Sciatic nerve (tissue), 2 donors: ENCODE measurements at regions not wholly inside any gene's neighbourhood (a gene's known extent, or its start where the extent isn't known, plus 50 kb on each side); places are given as distances from the start of the nearest gene placed in this dataset.

ENCODE experiments used
- ATAC-seq: fragments of 200-7000 bp; cut with Tn5 transposase; one replicate; pipeline ENCODE4 v1.9.1; 2020; ENCODE audit warnings: mild to moderate bottlenecking, moderate library complexity
- DNase-seq: peaks from one replicate; pipeline ENCODE4 v3.0.0-alpha.2; 2020; ENCODE audit warnings: low spot score
- intact Hi-C: fragments of 100-400 bp; cut with DNase I; formaldehyde crosslinking; loops from one replicate; pipeline ENCODE4 v1.14.2; 2022
- donor health status: DM: no; HTN: no; CAD: no.
- donor health status: DM: no; HTN: no; CAD: no.

DNA sequence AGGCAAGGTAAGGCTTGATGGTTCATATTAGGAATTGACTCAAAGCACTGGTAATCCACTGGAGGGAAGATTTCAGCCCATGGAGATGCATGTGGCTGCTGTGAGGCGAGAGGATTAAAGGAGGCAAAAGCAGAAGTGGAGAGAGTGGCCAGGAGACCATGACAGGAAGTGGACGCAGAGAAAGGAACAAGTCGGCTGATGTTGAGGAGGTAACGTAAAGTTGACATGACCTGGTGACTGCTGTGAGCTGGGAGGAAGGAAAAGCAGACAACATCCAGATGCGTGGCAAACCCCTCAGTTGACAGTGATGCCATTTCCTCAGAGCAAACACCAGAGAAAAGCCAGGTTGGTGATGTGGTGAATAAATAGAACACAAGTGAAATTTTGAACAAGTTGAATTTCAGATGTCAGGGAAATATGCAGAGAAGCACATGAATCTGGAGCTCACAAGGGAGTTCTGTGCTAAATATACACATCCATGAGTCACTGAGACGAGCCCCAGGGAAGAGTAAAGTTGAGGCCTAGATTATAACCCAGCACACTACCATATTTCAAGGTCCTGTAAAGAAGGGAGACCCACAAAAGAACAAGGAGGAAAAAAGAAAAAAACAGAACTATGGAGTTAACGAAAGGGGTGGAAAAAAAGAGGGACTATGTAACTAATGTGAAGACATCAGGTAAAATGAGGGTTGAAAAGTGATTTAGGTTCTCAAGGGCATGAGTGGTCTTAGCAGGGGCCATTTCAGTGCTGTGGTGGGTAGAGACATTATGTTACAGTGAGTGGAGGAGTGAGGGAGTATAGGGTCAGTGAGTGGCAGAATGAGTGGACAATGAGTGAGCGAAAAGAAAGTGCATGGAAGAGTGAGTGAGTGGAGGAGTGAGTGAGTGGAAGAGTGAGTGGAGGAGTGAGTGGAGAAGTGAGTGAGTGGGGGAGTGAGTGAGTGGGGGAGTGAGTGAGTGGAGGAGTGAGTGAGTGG is 61.6 kb upstream of the GZMB start:
- DNase-seq (no peak), ATAC-seq (peak; percentile 57)
- intact Hi-C loops, result no loop called here

DNA sequence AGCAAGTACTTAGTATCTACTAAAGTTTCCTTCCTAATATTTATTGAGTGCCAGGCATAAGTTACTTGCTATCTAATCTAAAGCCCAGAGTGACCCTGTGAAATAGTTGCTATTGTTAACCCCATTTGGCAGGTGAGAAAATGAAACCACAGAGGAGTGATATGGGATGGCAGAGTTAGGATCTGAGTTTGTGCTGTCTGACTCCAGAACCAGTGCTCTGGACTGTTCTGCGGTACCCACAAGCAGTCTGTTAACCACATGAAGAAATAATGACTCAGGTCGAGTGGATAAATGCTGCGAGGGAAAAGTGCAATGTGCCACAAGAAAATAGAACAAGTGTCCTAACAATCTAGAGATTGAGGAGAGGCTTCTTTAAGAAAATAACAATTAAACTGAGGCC is 60.7 kb upstream of the GZMB start:
- DNase-seq (no peak), ATAC-seq (no peak)
- intact Hi-C loops, result no loop called here

DNA sequence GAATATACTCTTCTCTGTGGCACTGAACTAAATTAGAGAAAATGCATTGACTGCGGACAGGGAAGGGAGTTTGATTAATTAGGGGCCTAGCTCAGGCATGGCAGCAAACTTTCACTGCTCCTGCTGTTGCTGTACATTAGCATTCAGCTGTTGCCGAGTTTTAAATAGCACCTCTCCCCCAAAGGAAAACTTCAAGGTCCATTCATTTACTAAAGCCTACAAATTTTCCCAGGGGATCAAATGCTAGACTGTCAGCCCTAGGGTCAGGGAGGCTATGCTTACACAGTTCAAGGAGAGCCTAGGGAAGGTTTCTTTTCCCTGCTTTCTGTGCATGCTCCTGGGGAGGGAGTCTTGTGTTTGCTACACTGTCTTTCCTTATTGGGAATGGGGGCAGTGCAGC is 60.0 kb upstream of the GZMB start:
- no peak for DNase-seq
- no peak for ATAC-seq
- intact Hi-C loops, result no loop called here

DNA sequence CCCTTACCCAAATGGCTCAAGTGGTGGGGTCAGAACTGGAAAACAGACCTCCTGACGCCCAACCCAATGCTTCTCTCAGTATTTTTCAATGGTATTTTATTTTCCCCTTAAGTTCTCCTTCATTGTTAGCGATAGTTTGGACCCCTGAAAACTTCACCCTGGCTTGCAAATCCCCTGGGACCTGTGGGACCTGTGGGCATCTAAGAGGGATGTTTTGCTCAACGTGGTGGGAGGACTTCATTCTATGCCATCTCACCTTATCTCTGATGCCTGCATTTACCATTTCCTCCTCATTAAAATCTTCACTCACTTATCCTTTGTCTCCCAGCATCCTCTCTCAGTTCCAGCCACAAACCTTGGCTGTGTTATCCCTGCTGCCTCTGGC is 59.4 kb upstream of the GZMB start:
- DNase-seq (no peak), ATAC-seq (no peak)
- intact Hi-C loops, result no loop called here

DNA sequence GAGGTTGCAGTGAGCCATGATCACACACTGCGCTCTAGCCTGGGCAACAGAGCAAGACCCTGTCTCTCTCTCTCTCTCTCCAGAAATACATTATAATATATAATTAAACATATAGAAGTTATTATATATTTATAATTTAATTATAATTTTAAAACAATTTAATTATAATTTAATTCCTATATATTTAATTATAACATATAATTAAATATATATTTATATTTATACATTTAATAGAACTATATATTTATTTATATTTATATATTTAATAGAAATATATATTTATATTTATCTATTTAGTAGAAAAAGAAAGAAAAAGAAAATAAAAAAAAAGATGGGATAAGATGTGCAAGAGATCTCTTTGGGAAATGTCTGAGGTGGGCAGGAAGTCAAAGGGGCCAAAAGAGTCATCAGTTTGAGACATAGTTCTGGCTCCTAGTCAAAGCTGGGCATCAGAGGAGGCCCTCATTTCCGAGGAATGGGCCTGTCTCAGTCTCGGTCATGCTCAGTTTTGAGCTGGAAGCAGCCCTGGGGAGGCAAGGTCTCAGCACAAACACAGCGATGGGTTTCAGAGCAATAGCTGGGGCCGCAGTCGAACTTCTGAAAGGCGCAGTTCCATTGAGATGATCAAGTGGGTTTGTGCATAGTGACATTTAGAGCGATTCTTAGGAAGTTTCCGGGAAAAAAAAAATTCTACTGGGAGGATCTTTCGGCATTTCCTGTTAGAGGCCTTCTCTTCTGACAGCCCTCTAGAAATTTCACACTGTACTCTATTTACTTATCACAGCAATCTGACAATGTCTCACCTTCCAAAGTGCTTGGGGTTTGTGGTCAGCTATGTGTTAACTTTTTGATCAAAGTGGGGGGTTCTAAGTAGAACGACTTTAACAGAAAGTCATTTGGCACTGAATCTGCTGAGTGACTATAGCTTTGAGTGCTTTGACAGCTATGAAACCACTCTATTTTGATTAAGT is 58.7 kb upstream of the GZMB start:
- ATAC-seq (no peak), DNase-seq (no peak)
- intact Hi-C loops, result no loop called here

DNA sequence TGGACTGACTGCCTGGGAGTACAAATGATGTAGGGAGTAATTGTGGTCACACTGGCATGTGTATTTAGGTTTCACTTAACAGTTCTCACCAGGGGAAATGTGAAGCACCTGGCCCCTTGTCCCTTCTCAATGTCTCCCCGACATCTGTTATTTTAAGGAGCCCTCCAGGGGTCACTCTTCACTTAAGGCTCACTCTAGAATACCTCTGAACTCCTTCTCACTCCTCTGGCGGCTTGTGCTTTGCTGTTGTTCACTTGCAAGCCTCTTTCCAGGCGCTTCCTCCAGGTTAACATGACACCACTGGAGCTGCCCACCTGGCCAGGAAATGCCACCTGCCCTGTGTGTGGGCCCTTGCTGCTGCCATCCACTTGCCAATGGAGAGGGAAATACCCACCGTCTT is 56.5 kb upstream of the GZMB start:
- no peak for ATAC-seq
- no peak for DNase-seq
- intact Hi-C loops, result no loop called here

DNA sequence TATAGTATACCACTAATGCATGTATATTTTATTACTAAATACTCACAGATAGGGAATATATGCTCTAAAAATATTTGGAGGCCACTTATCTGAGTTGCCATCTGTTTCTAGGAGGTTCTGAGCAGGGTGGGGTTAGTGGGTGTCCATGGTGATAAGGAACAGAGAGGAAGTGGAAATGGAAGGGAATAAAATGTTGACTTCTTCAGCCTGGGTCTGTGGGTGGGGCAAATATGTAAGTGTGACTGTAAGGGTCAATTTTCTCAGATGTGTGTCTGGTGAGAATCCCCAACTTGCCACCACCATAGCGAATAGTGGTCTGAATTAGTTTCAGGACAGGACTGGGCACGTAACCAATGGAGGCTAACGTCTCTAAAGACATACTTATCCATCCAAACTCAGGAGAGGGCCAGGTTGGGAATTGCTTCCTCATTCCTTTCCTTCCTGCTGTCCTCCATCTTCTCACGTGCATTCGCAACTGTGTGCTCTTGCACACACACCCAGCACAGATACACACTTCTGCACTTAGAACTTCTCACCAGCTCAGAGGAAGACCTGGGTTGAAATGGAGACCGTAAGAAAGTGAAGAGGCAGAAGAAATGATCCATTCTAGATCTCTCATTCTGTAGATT is 54.2 kb upstream of the GZMB start:
- ATAC-seq (no peak), DNase-seq (no peak)
- intact Hi-C loops, result no loop called here
